ENCODE measurements at regions not wholly inside any gene's neighbourhood (a gene's known extent, or its start where the extent isn't known, plus 50 kb on each side); places are given as distances from the start of the nearest gene placed in this dataset.
A peak's percentile ranks its signal among the peaks of the same experiment; 100 is the strongest.

DNA sequence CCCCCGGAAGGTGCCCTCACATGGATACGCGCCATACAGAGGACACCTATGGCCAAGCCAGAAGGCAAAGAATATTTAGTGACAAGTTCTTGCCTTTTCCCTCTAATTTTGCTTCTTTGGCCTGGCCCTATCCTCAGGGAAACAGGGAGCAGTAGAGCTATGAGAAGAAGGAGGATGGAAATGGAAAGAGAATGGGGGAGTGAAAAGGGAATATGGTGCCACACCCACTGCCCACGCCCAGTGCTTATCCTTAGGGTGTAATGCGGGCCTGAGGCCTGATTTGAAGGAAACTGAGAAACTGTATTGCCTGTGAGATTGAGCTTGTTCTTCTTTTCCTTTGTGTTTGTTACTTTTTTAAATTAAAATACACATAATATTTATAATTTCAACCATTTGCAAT, 255.1 kb downstream of the HS3ST3A1 start:
- intact Hi-C loops (cut with DNase I; ENCODE audit: low total_unique reads), result no loop called here
- no peak for DNase-seq
- 87 to 95% (median 89%) methylated on average over 5 of the region's 5 CpGs for WGBS, 5 donors
- Histone ChIP-seq H3K9me3 (peaks cover 0 to 7% (median 3%) of the 10 kb centered on the region in 4 donors), H3K36me3 (no peaks in the 10 kb centered on the region), H3K27ac (no peak overlapping the region), H3K4me3 (no peak overlapping the region), H3K27me3 (no peaks in the 10 kb centered on the region), H3K4me1 (no peaks in the 10 kb centered on the region)
- TF ChIP-seq EP300 (IDR thresholded peaks at IDR 0.05) (no peak), POLR2A (IDR thresholded peaks at IDR 0.05) (no peak), POLR2AphosphoS5 (IDR thresholded peaks at IDR 0.05) (no peak), CTCF (IDR thresholded peaks at IDR 0.05) (no peak)

GRCh38 chr17:13346081-13346533, 255.6 kb downstream of the HS3ST3A1 start:
- H3K4me1 ChIP-seq, result no peaks in the 10 kb centered on the region
- no peak overlapping the region for H3K27ac ChIP-seq
- WGBS, 5 donors, result 48 to 61% (median 54%) methylated on average over 2 of the region's 2 CpGs
- peaks cover 0 to 7% (median 3%) of the 10 kb centered on the region in 4 donors for H3K9me3 ChIP-seq
- DNase-seq, result no peak
- no peaks in the 10 kb centered on the region for H3K36me3 ChIP-seq
- no peak overlapping the region for H3K4me3 ChIP-seq
- TF ChIP-seq POLR2AphosphoS5 (IDR thresholded peaks at IDR 0.05) (no peak), EP300 (IDR thresholded peaks at IDR 0.05) (no peak), POLR2A (IDR thresholded peaks at IDR 0.05) (no peak), CTCF (IDR thresholded peaks at IDR 0.05) (no peak)
- intact Hi-C loops (cut with DNase I; ENCODE audit: low total_unique reads), result no loop called here
- H3K27me3 ChIP-seq, result no peaks in the 10 kb centered on the region

- 74 to 93% (median 84%) methylated on average over 1 of the region's 1 CpG for WGBS, 5 donors
These were observed 263.3 kb downstream of the HS3ST3A1 start for GRCh38 chr17:13338421-13338820.

DNA sequence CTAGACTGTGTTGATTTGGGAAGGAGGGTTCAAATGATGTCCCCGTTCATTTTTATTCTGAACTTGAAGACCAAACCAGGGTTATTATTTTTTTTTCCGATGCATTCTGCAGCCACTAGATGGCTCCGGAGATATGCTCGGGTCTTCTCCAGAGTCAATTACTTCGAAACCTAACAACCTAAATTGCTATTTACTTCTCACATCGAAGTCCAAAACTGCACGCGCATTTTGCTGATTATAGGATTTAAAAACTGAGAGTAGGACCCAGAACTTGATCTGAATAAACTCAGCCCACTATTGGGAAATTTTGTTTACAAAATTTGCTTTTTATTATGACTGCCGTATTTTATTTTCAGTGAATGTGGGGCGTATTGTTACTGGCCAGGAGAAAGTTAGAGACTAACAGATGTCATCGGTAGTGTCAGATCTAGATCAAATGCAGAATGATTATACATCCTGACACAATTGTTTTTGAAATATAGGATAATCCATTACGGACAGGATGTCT, 263.8 kb downstream of the HS3ST3A1 start:
- intact Hi-C loops (cut with DNase I; ENCODE audit: low total_unique reads), result no loop called here
- DNase-seq, result peak in 1 of 2 donors; percentile 79
- peaks cover 0 to 6% (median 2%) of the 10 kb centered on the region in 4 donors for H3K4me1 ChIP-seq
- H3K9me3 ChIP-seq, result no peaks in the 10 kb centered on the region
- no peak for TF ChIP-seq EP300 (IDR thresholded peaks at IDR 0.05)
- TF ChIP-seq CTCF (IDR thresholded peaks at IDR 0.05), result peak in 4 of 7 experiments; percentile 38 to 65 (median 49)
- H3K36me3 ChIP-seq, result no peaks in the 10 kb centered on the region
- 3 to 6% (median 4%) methylated on average over 12 of the region's 12 CpGs for WGBS, 5 donors
- H3K27me3 ChIP-seq, result peaks cover 0 to 5% (median 0%) of the 10 kb centered on the region in 3 donors
- no peak overlapping the region for H3K27ac ChIP-seq
- peak overlapping the region in 3 of 4 donors; percentile 17 to 30 (median 28) for H3K4me3 ChIP-seq

More at GRCh38 chr17:13338421-13338820, 263.3 kb downstream of the HS3ST3A1 start:
- intact Hi-C loops (cut with DNase I; ENCODE audit: low total_unique reads), result no loop called here
- DNase-seq, result no peak
- Histone ChIP-seq H3K27ac (no peak overlapping the region), H3K4me1 (peaks cover 0 to 6% (median 2%) of the 10 kb centered on the region in 4 donors), H3K27me3 (peaks cover 0 to 5% (median 0%) of the 10 kb centered on the region in 3 donors), H3K4me3 (no peak overlapping the region), H3K9me3 (no peaks in the 10 kb centered on the region), H3K36me3 (no peaks in the 10 kb centered on the region)
- TF ChIP-seq CTCF (IDR thresholded peaks at IDR 0.05), result no peak
- TF ChIP-seq POLR2AphosphoS5 (IDR thresholded peaks at IDR 0.05), result no peak
- TF ChIP-seq POLR2A (IDR thresholded peaks at IDR 0.05), result no peak
- TF ChIP-seq EP300 (IDR thresholded peaks at IDR 0.05), result no peak

All from stomach (tissue), 8 donors.